Gastroesophageal sphincter (tissue), 3 donors: ENCODE measurements at regions not wholly inside any gene's neighbourhood (a gene's known extent, or its start where the extent isn't known, plus 50 kb on each side); places are given as distances from the start of the nearest gene placed in this dataset.

Experiments used
- CTCF ChIP-seq, 4 experiments: fragments of 200-600 bp in 2 of 4; fragments of 450-650 bp in 2 of 4; sonication (generic) in 1 of 4; IDR thresholded peaks; one replicate each; pipeline ENCODE4 v1.5.1; 2017 to 2019; ENCODE audit warnings: antibody characterized with exemption in 4 of 4, mild to moderate bottlenecking in 2 of 4, moderate library complexity in 2 of 4
- EP300 ChIP-seq: sonication (generic); formaldehyde crosslinking; IDR thresholded peaks from one replicate; pipeline ENCODE4 v1.6.1; 2017; ENCODE audit warnings: antibody characterized with exemption, mild to moderate bottlenecking
- POLR2A ChIP-seq, 2 donors: fragments of 450-650 bp; IDR thresholded peaks; one replicate each; pipeline ENCODE4 v1.6.1; 2017; ENCODE audit warnings: antibody characterized with exemption in 2 of 2, mild to moderate bottlenecking in 2 of 2, moderate library complexity in 1 of 2
- POLR2AphosphoS5 ChIP-seq: sonication (generic); formaldehyde crosslinking; IDR thresholded peaks from one replicate; pipeline ENCODE4 v1.6.1; 2017; ENCODE audit warnings: antibody characterized with exemption

- TF ChIP-seq POLR2AphosphoS5 (no peak), CTCF (IDR thresholded peaks at IDR 0.05) (no peak), POLR2A (IDR thresholded peaks at IDR 0.05) (no peak), EP300 (no peak)
Measured at GRCh38 chr9:79131246-79131774, 440.5 kb upstream of the TLE4 start.
